Stimulated activated CD4-positive, alpha-beta T cell treated with anti-CD3 and anti-CD28 coated beads, Interleukin-12 subunit alpha, Interleukin-12 subunit beta, amount 100 ng/mL, for 24 hours (primary cell): ENCODE measurements at regions not wholly inside any gene's neighbourhood (a gene's known extent, or its start where the extent isn't known, plus 50 kb on each side); places are given as distances from the start of the nearest gene placed in this dataset.
"Not testable (repeated sequence)": the region's sequence is repeated elsewhere in the genome, so short reads cannot be mapped to it uniquely, and the experiment has no call there.

Experiments
- DNase-seq, 2 experiments: peaks; one replicate each; pipeline ENCODE4 v3.0.0-alpha.2; 2020; ENCODE audit warnings: low read depth in 2 of 2

DNA sequence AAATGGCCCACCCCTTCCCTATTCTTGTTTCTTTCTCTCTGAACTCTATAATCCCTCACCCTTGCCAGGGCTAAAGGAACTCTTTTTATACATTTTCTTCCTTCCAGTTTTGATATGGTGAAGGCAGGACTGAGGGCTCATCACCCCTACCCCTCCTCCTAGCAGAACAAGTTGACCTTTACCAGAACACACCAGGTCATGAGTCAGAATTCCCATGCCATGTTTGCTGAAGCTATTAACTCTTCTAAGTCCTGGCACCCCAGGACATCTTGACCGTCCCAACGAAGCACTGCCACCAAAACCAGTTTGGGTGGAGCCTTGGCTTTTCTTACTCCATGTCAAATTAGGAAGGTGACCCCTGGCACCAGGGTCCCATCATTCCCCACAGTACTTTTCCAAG is 57.5 kb upstream of the DYNLT3 start:
- no peak for DNase-seq

DNA sequence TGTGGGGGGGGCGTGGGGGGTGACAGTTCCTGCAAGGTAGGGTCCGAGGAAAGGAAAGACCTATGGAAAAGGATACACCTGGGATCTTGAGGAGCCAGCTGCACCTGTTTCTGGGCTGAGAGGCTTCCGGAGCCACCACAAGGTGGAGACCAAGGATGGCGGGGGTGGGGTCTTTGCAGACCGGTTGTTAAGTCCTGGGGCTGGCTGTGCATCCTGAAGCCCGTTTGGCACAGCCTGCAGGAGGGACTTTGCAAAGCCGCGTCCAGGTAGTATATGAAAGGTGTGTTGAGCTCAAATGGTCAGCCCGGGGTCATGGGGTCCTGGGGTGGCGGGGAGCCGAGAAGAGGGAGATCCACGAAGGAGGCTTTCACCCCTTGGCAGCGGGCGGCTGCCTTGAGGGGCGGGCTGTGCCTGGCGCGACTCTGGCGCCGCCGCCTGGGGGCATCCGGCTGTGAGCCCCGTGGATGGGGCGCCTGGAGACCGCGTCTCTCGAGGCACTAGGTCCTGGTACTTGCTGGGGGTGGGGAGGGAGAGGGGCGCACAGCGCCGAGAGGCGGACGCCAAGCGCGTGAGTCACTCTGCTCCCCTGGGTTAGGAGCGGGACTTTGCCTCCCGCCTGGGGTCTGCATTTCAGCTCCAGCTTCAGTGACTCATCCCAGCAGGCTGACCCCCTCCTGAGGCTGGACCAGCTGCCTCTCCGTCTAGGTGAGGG is 58.2 kb upstream of the DYNLT3 start:
- DNase-seq = peak in 1 of 2 experiments; percentile 0

DNA sequence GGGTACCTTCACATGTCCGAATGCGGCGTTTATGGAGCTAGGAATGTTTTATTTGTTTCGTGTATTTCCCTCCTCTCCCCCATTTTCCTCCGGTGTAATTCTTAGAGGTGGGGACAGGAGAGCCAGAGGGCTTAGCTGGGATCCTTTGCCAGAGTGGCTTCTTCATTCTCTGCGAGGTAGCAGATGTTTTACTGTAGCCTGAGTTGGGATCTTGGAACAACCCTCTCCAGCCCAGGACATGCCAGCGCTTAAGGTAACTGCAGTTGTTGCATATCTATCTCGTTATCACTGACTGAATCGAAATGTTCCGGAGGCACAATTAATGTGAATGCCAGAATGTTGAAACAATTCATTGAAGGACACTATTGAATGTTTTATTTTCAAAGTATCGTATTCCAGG is 59.0 kb upstream of the DYNLT3 start:
- DNase-seq = no peak

DNA sequence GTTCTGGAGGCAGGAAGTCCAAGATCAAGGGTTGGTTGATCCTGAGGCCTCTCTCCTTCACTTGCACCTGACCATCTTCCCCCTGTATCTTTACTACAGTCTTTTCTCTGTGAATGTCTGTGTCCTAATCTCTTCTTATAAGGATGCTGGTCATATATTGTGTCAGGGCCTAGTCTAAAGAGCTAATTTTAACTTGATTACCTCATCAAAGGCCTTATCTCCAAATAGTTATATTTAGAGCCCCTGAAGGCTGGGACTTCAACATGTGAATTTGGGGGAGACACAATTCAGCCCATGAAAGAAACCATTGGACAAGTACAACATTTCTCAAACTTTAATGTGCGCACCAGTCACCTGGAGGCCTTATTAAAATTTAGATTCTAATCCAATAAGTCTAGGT is 62.8 kb upstream of the DYNLT3 start:
- no peak for DNase-seq

DNA sequence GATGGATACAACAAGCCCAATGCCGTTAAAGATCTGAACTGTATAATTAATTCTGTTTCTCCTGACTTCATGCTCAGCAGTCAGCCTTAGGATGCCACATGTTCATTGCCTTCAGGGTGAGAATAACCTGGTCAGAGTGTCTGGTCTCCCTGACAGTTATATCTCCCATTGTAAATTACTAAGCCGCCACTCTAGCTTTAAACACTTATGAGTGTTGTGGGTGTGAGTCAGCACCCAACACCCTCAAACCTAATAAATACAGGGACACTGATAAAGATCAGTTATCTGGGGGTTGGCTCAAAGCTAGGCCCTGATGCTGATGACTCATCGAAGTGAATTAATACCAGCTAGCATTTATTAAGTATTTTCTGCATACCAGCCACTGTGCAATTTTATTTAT is 64.9 kb upstream of the DYNLT3 start:
- no peak for DNase-seq

DNA sequence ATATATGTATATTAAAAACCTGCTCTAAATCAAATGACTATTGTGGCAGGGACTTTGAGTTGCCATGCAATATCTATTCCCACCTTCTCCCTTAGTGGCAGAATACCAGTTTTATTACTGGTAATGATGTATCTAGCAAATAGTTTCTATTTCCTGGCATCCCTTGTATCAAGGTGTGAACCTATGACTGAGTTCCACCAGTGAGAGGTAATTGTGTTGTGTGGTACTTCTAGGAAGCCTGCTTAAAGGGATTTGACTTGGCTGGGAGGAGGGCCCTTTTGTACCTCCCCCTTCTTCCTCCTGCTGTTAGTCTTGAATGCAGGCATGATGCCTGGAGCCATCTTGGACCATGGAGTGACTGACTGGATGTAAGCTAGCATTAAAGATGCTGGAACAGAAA is 65.4 kb upstream of the DYNLT3 start:
- no peak for DNase-seq

DNA sequence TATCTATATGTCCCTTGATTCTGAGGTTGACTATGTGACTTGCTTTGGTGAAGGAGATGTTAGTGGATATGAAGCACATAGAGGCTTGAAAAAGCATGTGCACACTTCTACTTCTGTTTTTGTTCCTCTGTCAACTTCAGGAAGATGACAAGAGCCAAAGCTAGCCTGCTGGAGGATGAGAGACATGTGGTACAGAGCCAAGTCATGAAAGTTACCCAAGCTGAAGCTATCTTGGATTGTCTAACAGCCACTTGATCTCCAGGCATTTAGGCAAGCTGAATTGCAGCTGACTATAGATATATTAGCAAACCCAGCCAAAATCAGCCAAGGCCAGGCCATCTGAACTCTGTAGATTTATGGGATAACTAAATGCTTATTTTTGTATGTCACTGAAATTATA is 70.8 kb upstream of the DYNLT3 start:
- no peak for DNase-seq

DNA sequence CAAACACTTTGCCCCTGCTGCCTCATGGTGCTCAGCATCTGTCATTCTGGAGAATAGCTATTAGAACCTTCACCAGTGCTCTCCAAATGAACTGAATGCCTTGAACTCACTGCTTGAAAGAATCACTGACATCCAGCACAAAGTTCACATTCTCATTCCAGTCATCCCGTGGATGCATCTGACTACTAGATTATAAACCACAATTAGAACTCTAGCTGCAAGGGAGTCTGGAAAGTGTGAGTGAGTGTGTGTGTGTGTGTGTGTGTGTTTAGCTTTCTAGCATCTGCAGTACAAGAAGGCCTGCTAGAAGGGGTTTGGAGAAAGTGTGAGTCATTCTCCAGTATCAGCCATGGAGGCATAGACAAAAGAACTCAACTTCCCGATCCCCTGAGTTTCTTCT is 71.3 kb upstream of the DYNLT3 start:
- DNase-seq = no peak

DNA sequence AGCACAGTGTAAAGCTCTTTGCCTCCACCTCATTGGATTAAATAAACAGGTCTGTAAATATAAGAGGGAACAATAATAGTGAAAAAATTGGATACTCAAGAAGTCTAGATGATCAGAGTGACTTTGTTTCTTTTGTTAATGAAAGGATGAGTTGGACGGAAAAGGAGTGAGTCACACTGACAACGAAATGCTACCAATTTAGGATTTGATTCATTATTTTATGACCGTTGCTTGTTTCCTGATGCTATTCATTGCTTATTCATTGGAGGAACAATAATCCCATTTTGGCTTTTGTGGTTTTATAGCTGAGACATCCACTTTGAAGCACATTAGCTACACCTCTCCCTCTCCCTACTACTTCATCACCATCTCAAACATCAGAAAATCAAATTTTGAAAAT is 74.4 kb upstream of the DYNLT3 start:
- no peak for DNase-seq

DNA sequence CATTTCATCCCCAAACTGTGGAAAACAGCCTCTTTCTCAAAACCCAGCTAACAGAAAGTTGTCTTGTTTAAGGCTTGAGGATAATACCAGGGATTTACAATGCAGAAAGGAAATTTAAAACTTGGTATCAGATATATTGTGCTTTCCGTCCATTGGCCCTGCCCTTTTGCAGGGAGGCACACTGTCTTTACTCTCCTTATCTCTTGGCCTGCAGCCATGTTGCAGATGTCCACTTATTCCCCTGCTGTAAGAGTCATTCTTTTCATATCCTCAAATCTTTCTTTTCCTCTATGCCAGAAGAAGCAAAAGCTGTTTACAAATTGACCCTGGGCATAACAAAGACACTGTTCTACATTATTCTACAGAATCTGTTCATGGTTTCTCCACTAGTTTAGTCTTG is 75.6 kb upstream of the DYNLT3 start:
- no peak for DNase-seq

DNA sequence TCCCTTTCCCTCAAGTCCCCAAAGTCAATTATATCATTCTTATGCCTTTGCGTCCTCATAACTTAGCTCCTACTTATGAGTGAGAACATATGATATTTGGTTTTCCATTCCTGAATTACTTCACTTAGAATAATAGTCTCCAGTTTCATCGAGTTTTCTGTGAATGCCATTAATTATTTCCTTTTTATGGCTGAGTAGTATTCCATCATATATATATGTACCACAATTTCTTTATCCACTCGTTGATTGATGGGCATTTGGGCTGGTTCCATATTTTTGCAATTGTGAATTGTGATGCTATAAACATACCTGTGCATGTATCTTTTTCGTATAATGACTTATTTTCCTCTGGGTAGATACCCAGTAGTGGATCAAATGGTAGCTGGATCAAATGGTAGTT is 78.4 kb upstream of the DYNLT3 start:
- not testable (repeated sequence) for DNase-seq

DNA sequence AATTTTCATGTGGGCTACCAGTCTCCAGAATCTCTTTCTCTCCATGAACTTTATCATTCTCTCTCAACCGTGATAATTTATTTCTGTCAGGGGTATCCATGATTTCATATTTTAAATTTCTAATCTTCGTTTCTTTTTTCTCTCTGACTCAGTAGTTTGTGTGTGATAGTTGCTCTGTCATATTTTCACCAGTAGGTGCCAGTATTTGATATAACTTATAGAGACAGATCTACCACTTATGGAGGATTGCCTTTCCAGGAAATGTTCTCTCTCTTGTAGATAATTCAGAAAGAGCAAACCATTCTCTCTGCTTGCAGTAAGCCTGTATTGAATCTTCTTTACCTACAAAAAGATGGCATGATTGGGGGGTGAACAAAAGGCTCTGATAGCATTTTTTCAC is 79.3 kb upstream of the DYNLT3 start:
- DNase-seq = no peak

DNA sequence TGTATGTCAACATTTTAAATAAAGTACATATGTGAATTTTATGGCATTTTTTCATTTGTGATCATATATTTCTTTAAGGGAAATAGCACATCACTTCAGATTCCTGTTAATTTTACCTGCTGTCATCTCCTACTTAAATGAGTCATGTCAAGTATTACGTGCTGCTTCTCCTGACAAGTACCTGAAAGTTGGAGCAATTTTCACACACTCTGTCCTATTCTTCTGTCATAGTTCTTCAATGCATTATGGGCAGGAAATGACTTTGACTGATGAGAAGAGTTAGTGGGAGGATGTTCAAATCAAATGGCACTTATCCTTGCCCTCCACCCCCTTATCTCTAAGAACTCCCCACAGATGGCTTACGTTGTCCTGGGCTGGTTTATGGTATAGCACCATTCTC is 64.2 kb upstream of the SYTL5 start:
- no peak for DNase-seq

DNA sequence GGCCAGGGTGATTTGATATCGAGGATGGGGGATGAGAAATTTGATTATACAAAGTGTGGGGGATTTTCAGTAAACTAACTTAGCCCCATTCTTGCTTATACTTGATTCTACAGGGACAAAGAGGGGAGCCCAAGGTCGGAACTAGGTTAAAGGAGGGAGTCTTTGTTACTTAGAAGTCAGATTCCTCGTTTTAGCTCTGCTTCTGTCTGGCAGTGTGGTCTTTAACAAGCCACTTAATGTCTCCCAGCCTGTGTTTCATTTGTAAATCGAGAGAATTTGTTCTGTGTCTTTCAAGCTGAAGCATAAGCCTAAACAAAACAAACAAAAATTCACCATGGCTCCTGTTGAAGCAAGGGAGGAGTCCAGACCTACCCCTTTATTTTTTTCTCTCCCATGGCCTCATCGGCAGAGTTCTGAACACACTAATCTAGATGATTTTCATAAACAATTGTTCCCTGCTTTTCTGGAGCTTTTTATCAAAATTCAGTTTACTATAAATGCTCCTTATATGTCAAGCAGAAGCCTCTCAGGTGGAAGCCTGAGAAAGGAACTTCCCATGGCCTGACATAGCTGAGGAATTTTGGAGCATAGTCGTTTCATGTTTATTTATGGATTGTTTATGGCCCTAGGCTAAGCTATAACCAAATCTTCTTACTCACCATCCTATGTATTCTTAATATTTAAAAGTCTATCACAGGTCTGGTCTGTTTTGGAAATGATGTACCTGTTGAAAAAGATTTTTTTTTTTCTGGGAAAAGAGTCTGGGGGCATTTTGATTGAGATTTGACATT is 62.6 kb upstream of the SYTL5 start:
- no peak for DNase-seq

DNA sequence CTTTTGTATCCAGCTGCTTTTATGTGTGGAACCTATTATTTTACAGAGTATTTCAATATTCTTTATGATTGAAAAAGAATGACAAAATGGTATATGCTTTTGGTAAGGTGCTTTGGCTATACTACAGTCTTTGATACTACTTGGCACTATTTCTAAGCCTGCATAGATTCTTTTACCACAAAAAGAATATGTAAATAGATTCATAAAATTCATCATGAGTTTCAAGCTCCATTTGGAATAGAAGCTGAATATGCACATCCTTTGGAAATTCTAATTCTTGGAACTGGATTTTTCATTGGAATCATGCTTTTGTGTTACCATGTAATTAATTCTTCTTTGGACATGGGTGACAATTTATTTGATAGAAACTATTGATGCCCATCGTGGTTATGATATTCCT is 60.2 kb upstream of the SYTL5 start:
- DNase-seq = no peak

DNA sequence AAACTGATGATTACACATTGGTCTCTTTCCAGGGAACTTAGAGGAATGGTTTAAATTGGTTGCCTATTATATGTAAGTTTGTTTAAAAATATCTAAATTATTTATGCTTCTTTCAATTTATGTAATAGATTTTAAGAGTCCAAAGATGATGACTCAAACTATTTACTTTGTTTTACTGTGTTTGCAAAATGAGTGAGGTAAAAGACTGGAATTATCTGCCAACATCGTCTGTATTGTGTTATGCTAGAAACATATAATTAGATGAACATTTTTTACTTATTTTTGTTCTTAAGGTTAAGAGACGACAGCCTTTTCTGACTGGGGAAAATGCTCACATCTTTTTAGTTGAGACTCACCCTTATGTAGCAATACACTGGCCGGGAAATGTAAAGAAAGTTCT is 51.1 kb upstream of the SYTL5 start:
- DNase-seq = no peak

DNA sequence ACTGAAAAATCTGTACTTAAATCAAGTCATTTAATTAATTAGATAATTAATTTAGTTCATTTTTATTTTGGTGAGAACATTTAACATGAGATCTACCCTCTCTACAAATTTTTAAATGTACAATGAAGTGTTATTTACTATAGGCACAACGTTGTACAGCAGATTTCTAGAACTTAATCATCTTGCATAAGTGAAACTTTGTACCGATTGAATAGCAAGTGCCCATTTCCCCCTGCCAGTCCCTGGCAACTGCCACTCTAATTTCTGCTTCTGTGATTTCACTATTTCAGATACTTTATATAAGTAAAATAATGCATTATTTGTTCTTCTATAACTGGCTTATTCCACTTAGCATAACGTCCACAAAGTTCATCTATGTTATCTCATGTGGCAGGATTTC is 50.1 kb upstream of the SYTL5 start:
- no peak for DNase-seq
